Adrenal gland (tissue), 9 donors: ENCODE measurements at regions not wholly inside any gene's neighbourhood (a gene's known extent, or its start where the extent isn't known, plus 50 kb on each side); places are given as distances from the start of the nearest gene placed in this dataset.
"Not testable (repeated sequence)": the region's sequence is repeated elsewhere in the genome, so short reads cannot be mapped to it uniquely, and the experiment has no call there.

ENCODE experiments used
- DNase-seq, 7 donors: peaks; one replicate each; pipeline ENCODE4 v3.0.0-alpha.2; 2019 to 2020
- H3K27ac ChIP-seq, 5 donors: fragments of 200-600 bp; sonication (generic) in 4 of 5; 1 replicate in 3 of 5; 2 replicates in 2 of 5; pipeline versions ENCODE4 v1.5.1 to v1.8.0; 2016 to 2020; ENCODE audit warnings: mild to moderate bottlenecking in 1 of 5
- H3K27me3 ChIP-seq: fragments of 200-600 bp; 2 replicates; pipeline ENCODE4 v1.8.0; 2021
- H3K36me3 ChIP-seq, 2 donors: fragments of 200-600 bp; replicated peaks in 1 of 2; 1 replicate in 1 of 2; 2 replicates in 1 of 2; pipeline versions ENCODE4 v1.5.1 to v1.8.0; 2018 to 2022
- H3K4me1 ChIP-seq, 2 donors: fragments of 200-600 bp; replicated peaks in 1 of 2; 1 replicate in 1 of 2; 2 replicates in 1 of 2; pipeline versions ENCODE4 v1.5.1 to v1.8.0; 2018 to 2021
- H3K4me3 ChIP-seq, 4 donors: fragments of 200-600 bp; sonication (generic) in 3 of 4; one replicate each; pipeline ENCODE4 v1.5.1; 2016 to 2018
- H3K9me3 ChIP-seq, 3 donors: fragments of 200-600 bp; sonication (generic) in 1 of 3; replicated peaks in 1 of 3; 1 replicate in 2 of 3; 2 replicates in 1 of 3; pipeline versions ENCODE4 v1.5.1 to v1.8.0; 2016 to 2021
- WGBS, 4 donors: extraction: QIAGEN DNeasy Blood & Tissue Kit in 2 of 4; methylation state at CpG; one replicate each; pipeline versions ENCODE4 v1.1.5 to v1.1.7; 2013 to 2017; 5-methylcytosine and 5-hydroxymethylcytosine counted together
- intact Hi-C, 2 donors: fragments of 100-400 bp; cut with DNase I; formaldehyde crosslinking; loops; one replicate each; pipeline versions ENCODE4 v1.14.1 to v1.15.0; 2022 to 2023
- donor health status: healthy with polysubstance abuse.
- donor health status: Bipolar disorder and iron deficiency.
- donor health status: DM: yes; HTN: yes; CAD: no.
- donor health status: DM: no; HTN: no; CAD: no.
- donor health status: DM: no; HTN: no; CAD: no.

DNA sequence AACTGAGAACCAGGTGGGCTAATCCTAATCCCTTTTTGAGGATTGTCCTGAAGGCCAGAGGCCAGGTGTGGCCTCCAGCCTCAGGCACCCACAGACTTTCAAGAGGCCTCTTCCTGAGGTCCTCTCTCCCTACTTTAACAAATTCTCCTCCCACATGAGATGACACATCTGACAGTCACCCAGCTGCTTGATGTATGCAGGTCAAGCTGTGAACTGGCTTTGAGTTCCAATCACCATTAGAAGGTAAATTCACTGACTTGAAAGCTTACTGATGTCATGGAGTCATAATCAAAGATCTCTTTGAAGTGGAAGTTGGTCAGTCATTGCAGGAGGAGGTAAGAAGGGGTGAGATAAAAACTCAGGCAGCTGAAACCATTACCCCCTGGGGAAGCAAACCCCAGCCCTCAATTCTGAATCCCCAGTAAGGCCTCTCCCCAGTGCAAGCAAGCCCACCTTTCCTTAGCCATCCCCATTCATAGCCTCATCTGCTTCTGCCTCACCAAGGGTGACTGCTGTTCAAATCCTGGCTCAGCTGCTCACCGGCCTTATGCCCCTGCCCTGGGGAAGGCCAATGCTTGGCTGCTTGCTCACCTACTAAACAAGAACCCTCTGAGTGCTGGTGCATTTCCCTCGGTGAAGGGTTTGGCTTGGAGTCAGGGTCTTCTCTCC, 196.3 kb downstream of the BCL2L11 start:
- 95 to 100% (median 100%) methylated on average over 2 of the region's 2 CpGs for WGBS, 4 donors
- intact Hi-C loops, H3K36me3 ChIP-seq, H3K4me1 ChIP-seq, DNase-seq, H3K27me3 ChIP-seq, H3K9me3 ChIP-seq, H3K4me3 ChIP-seq, H3K27ac ChIP-seq: not testable (repeated sequence)

- H3K27ac ChIP-seq, H3K9me3 ChIP-seq, DNase-seq, H3K4me3 ChIP-seq, H3K27me3 ChIP-seq, intact Hi-C loops, H3K36me3 ChIP-seq, H3K4me1 ChIP-seq: not testable (repeated sequence)
- 75 to 85% methylated on average over 2 of the region's 6 CpGs; no CpG with 5 or more reads in 2 of the 4 donors for WGBS, 4 donors
Observed at GRCh38 chr2:111319552-111319951, 198.8 kb downstream of the BCL2L11 start.

DNA sequence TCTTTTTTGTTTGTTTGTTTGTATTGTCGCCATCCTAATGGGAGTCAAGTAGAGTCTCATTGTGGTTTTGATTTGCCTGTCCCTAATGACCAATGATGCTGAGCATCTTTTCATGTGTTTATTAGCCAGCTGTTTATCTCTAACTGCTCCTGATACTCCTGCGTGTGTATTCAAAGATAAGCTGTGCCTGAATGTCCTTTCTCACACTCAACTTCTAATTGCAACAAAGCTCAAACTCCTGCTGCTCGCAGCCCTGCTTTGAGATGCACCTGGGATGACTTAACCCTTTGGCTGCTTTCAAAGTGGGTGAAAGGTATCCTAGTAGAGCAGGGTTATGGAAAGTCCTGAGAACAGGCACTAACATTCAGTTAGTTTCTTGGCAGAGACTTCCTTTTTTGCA, 199.6 kb downstream of the BCL2L11 start:
- intact Hi-C loops, H3K4me3 ChIP-seq, DNase-seq, H3K4me1 ChIP-seq, H3K9me3 ChIP-seq, H3K27me3 ChIP-seq, H3K36me3 ChIP-seq, H3K27ac ChIP-seq: not testable (repeated sequence)
- WGBS, 4 donors, result 88 to 95% (median 91%) methylated on average over 2 to 3 of the region's 3 CpGs

DNA sequence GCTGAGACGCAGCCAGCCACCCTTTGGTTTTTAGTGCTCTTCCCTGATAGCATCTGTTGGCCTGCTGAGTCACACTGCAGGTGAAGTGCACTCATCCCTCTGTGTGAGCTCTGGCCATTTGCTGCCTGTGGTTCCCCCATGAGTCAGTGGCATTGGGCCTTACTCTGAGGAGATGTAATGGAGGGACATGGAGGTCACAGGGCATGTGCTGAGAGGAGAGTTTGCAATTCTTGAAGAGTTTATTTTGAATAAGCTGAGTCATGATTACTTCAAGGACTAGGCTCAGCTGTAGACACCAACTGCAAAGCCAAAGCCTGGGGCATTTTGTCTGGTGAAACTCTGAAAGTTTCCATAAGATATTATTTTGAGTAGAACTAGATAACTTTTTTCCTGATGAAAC, 200.3 kb downstream of the BCL2L11 start:
- intact Hi-C loops, H3K9me3 ChIP-seq, H3K27ac ChIP-seq, H3K4me1 ChIP-seq, H3K4me3 ChIP-seq, H3K36me3 ChIP-seq, H3K27me3 ChIP-seq: not testable (repeated sequence)
- no CpG with 5 or more reads among the region's 1 CpG for WGBS, 4 donors
- peak; percentile 37 to 80 (median 70) for DNase-seq

DNA sequence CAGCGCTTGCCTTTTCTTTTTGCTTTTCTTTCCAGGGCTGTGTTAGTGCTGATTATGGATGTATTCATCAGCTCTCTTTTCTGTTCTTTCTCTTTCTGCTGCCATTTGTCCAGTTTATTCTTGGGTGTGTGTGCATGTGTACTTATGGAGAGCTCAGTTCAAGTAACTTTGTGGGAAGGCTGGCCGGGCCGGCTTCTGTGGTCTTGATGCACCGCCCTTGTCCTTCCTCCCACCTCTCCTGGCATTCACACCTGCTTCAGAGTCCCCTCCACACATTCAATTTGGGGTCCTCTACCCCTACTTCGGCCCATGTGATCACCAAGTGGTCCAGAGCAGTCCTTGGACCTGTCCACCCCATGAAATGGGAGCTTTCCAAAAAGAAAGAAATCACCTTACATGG, 202.7 kb downstream of the BCL2L11 start:
- H3K27me3 ChIP-seq, H3K36me3 ChIP-seq, H3K4me3 ChIP-seq, DNase-seq, H3K9me3 ChIP-seq, H3K27ac ChIP-seq, H3K4me1 ChIP-seq, intact Hi-C loops: not testable (repeated sequence)
- WGBS, 4 donors, result 76 to 98% (median 97%) methylated on average over 3 to 4 of the region's 5 CpGs

- DNase-seq, H3K27me3 ChIP-seq, intact Hi-C loops, H3K9me3 ChIP-seq, H3K27ac ChIP-seq, H3K4me1 ChIP-seq, H3K4me3 ChIP-seq, H3K36me3 ChIP-seq: not testable (repeated sequence)
- no CpG with 5 or more reads among the region's 4 CpGs for WGBS, 4 donors
Observed at GRCh38 chr2:111327726-111328125, 207.0 kb downstream of the BCL2L11 start.

DNA sequence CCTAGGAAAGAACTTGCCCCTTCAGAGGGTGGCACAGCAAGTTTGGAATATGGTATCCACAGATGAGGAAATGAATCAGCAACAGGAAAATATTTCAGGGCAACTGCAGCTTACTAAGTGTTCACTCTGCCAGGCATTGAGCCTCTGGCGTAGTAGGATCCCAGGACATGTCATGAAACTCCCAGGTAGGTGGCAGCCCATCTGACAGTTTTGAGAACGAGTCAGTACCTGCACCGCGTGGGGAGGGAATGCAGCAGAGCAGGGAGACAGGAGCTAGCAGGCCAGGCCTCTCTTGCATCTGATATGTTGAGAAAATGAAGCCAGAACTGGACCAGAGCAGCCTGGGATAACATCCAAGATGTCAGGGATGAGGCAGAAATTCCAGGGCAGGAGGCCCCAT, 208.6 kb downstream of the BCL2L11 start:
- H3K4me3 ChIP-seq, H3K27ac ChIP-seq, H3K27me3 ChIP-seq, DNase-seq, H3K9me3 ChIP-seq, H3K36me3 ChIP-seq, H3K4me1 ChIP-seq, intact Hi-C loops: not testable (repeated sequence)
- WGBS, 4 donors, result no CpG with 5 or more reads among the region's 4 CpGs

DNA sequence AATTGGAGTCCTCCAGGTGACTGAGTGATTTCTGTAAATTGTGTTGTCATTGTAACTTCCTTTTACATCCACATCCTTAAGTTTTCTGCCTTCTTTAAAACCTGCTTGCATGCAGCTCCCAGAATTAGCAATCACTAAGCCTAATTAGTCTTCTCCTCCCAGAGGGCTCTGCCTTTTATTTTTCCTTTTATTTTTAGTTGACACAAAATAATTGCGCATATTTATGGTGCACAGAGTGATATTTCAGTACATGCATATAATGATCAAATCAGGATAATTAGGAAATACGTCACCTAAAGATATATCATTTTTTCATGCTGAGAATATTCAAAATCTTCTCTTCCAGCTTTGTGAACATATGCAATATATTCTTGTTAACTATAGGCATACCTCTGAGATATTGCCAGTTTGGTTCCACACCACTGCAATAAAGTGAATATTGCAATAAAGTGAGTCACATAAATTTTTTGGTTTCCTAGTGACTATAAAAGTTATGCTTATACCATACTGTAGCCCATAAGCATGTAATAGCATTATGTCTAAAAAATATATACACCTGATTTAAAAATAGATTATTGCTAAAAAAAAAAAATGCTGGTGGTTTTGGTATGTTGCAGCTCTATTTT, 210.5 kb downstream of the BCL2L11 start:
- intact Hi-C loops, result not testable (repeated sequence)

GRCh38 chr2:111335220-111335907, 214.7 kb downstream of the BCL2L11 start:
- intact Hi-C loops, H3K4me1 ChIP-seq, H3K9me3 ChIP-seq, H3K27ac ChIP-seq, H3K36me3 ChIP-seq, H3K27me3 ChIP-seq, DNase-seq, H3K4me3 ChIP-seq: not testable (repeated sequence)

More for the DNA sequence above, 210.5 kb downstream of the BCL2L11 start:
- H3K9me3 ChIP-seq, H3K36me3 ChIP-seq, H3K4me1 ChIP-seq, H3K27ac ChIP-seq, H3K27me3 ChIP-seq, H3K4me3 ChIP-seq, DNase-seq: not testable (repeated sequence)
- WGBS, 4 donors, result 94 to 100% (median 96%) methylated on average over 1 to 2 of the region's 2 CpGs; no CpG with 5 or more reads in 1 of the 4 donors

GRCh38 chr2:111338474-111338873, 217.8 kb downstream of the BCL2L11 start:
- H3K36me3 ChIP-seq, DNase-seq, H3K27ac ChIP-seq, H3K9me3 ChIP-seq, intact Hi-C loops, H3K4me3 ChIP-seq, H3K4me1 ChIP-seq, H3K27me3 ChIP-seq: not testable (repeated sequence)
- WGBS, 4 donors, result no CpG with 5 or more reads among the region's 2 CpGs

DNA sequence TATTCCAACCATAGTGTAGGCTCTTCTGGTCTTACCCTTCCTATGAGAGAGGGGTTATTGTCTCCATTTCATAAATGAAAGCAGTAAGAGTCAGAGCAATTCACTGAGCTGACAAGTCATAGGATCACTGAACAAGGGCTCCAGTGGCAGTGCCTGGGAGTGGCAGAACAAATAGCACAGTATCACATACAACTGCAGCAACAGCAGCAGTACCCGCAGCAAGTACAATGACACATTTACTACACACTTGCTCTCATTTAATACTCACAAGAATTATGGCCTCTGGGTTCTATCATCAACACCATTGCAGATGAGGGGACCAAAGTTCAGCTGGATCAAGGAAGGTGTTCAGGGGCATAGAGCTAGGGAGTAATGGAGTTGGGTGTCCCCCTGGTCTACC, 218.8 kb downstream of the BCL2L11 start:
- H3K4me1 ChIP-seq, H3K27me3 ChIP-seq, H3K27ac ChIP-seq, H3K9me3 ChIP-seq, H3K4me3 ChIP-seq, DNase-seq, H3K36me3 ChIP-seq, intact Hi-C loops: not testable (repeated sequence)
- WGBS, 4 donors, result no CpG with 5 or more reads among the region's 1 CpG
